H9 (cell line): ENCODE measurements at regions not wholly inside any gene's neighbourhood (a gene's known extent, or its start where the extent isn't known, plus 50 kb on each side); places are given as distances from the start of the nearest gene placed in this dataset.

Experiments used
- DNase-seq: peaks from one replicate; pipeline ENCODE4 v3.0.0-alpha.2; 2017
- H2AFZ ChIP-seq: one replicate; pipeline ENCODE4 v1.6.1; 2013; ENCODE audit warnings: mild to moderate bottlenecking, low read length, control low read depth, moderate library complexity
- H2AK5ac ChIP-seq: 2 replicates; pipeline ENCODE4 v1.6.1; 2013; ENCODE audit warnings: low read length, control low read depth, mixed read lengths; ENCODE audit not compliant: insufficient read length
- H2BK120ac ChIP-seq: one replicate; pipeline ENCODE4 v1.6.1; 2013; ENCODE audit warnings: low read depth, mild to moderate bottlenecking, low read length, control low read depth, inconsistent platforms; ENCODE audit not compliant: poor library complexity, severe bottlenecking
- H2BK12ac ChIP-seq: 2 replicates; pipeline ENCODE4 v1.6.1; 2013; ENCODE audit warnings: low read length, control low read depth, mixed read lengths, low read depth; ENCODE audit not compliant: insufficient read length
- H2BK15ac ChIP-seq: 2 replicates; pipeline ENCODE4 v1.6.1; 2013; ENCODE audit warnings: low read depth, low read length, control low read depth
- H2BK20ac ChIP-seq: one replicate; pipeline ENCODE4 v1.6.1; 2013; ENCODE audit warnings: low read depth, mild to moderate bottlenecking, low read length, control low read depth, inconsistent platforms; ENCODE audit not compliant: poor library complexity, severe bottlenecking
- H2BK5ac ChIP-seq: 2 replicates; pipeline ENCODE4 v1.6.1; 2013; ENCODE audit warnings: low read length, control low read depth, mixed read lengths; ENCODE audit not compliant: insufficient read length
- H3K14ac ChIP-seq: 2 replicates; pipeline ENCODE4 v1.6.1; 2013; ENCODE audit warnings: low read length, control low read depth; ENCODE audit not compliant: insufficient read depth
- H3K18ac ChIP-seq: 2 replicates; pipeline ENCODE4 v1.6.1; 2013; ENCODE audit warnings: low read depth, mild to moderate bottlenecking, mixed read lengths, low read length, control low read depth; ENCODE audit not compliant: insufficient read length
- H3K23ac ChIP-seq: 2 replicates; pipeline ENCODE4 v1.6.1; 2013; ENCODE audit warnings: low read length, control low read depth, mixed read lengths, low read depth; ENCODE audit not compliant: insufficient read length
- H3K23me2 ChIP-seq: 2 replicates; pipeline ENCODE4 v1.6.1; 2013; ENCODE audit warnings: low read depth, mild to moderate bottlenecking, mixed read lengths, low read length, control low read depth; ENCODE audit not compliant: insufficient read length, poor library complexity, severe bottlenecking
- H3K27ac ChIP-seq: 2 replicates; pipeline ENCODE4 v1.5.1; 2013; ENCODE audit warnings: low read length, control low read depth, mixed read lengths, low read depth; ENCODE audit not compliant: insufficient read length
- H3K27me3 ChIP-seq: 2 replicates; pipeline ENCODE4 v1.6.1; 2013; ENCODE audit warnings: low read length, control low read depth, inconsistent platforms; ENCODE audit not compliant: insufficient read depth
- H3K4ac ChIP-seq: 2 replicates; pipeline ENCODE4 v1.6.1; 2013; ENCODE audit warnings: low read depth, mild to moderate bottlenecking, control low read depth, inconsistent platforms, low read length, moderate library complexity
- H3K4me1 ChIP-seq: 2 replicates; pipeline ENCODE4 v1.6.1; 2013; ENCODE audit warnings: low read length, control low read depth, inconsistent platforms; ENCODE audit not compliant: insufficient read depth
- H3K4me2 ChIP-seq: 2 replicates; pipeline ENCODE4 v1.6.1; 2013; ENCODE audit warnings: low read length, control low read depth, mixed read lengths; ENCODE audit not compliant: insufficient read length, insufficient read depth
- H3K56ac ChIP-seq: 2 replicates; pipeline ENCODE4 v1.6.1; 2013; ENCODE audit warnings: low read depth, mild to moderate bottlenecking, mixed read lengths, low read length, control low read depth; ENCODE audit not compliant: insufficient read length
- H3K79me1 ChIP-seq: 2 replicates; pipeline ENCODE4 v1.6.1; 2013; ENCODE audit warnings: low read depth, mild to moderate bottlenecking, moderate library complexity, low read length, control low read depth, inconsistent platforms; ENCODE audit not compliant: insufficient read depth, poor library complexity, severe bottlenecking
- H3K79me2 ChIP-seq: 2 replicates; pipeline ENCODE4 v1.6.1; 2013; ENCODE audit warnings: low read length, control low read depth, inconsistent platforms; ENCODE audit not compliant: insufficient read depth
- H3K9ac ChIP-seq: 2 replicates; pipeline ENCODE4 v1.6.1; 2013; ENCODE audit warnings: low read length, control low read depth, mixed read lengths; ENCODE audit not compliant: insufficient read length; ENCODE audit errors: extremely low read depth
- H3K9me3 ChIP-seq: one replicate; pipeline ENCODE4 v1.6.1; 2013; ENCODE audit warnings: low read depth, low read length, inconsistent platforms; ENCODE audit not compliant: control insufficient read depth
- H3T11ph ChIP-seq: one replicate; pipeline ENCODE4 v1.6.1; 2013; ENCODE audit warnings: mild to moderate bottlenecking, low read length, control low read depth, inconsistent platforms
- H4K20me1 ChIP-seq: one replicate; pipeline ENCODE4 v1.6.1; 2013; ENCODE audit not compliant: control insufficient read depth, insufficient read length, insufficient read depth
- H4K5ac ChIP-seq: 2 replicates; pipeline ENCODE4 v1.6.1; 2013; ENCODE audit warnings: low read depth, mild to moderate bottlenecking, mixed read lengths, low read length, control low read depth; ENCODE audit not compliant: insufficient read length
- H4K8ac ChIP-seq: replicated peaks from 2 replicates; pipeline ENCODE4 v1.6.1; 2013; ENCODE audit warnings: low read length, control low read depth, mixed read lengths, low read depth; ENCODE audit not compliant: insufficient read length
- H4K91ac ChIP-seq: 2 replicates; pipeline ENCODE4 v1.6.1; 2013; ENCODE audit warnings: low read depth, mild to moderate bottlenecking, moderate library complexity, mixed read lengths, low read length, control low read depth; ENCODE audit not compliant: insufficient read length
- H3K27ac Mint-ChIP-seq, 3 experiments: 2 replicates in 2 of 3; 3 replicates in 1 of 3; pipeline ENCODE4 v1.8.0; 2020 to 2021; ENCODE audit warnings: mixed read lengths in 3 of 3, mild to moderate bottlenecking in 1 of 3, moderate library complexity in 1 of 3
- H3K27me3 Mint-ChIP-seq: 2 replicates; pipeline ENCODE4 v1.8.0; 2021; ENCODE audit warnings: low read depth, mild to moderate bottlenecking, moderate library complexity, mixed read lengths
- H3K36me3 Mint-ChIP-seq, 3 experiments: 2 replicates in 2 of 3; 3 replicates in 1 of 3; pipeline ENCODE4 v1.8.0; 2020 to 2021; ENCODE audit warnings: low read depth in 3 of 3, mixed read lengths in 3 of 3; ENCODE audit not compliant: insufficient read depth in 1 of 3
- H3K4me1 Mint-ChIP-seq, 2 experiments: 2 replicates each; pipeline ENCODE4 v1.8.0; 2020; ENCODE audit warnings: mixed read lengths in 2 of 2
- H3K4me3 Mint-ChIP-seq, 2 experiments: 2 replicates in 1 of 2; 3 replicates in 1 of 2; pipeline ENCODE4 v1.8.0; 2020 to 2021; ENCODE audit warnings: mild to moderate bottlenecking in 2 of 2, mixed read lengths in 2 of 2, moderate library complexity in 1 of 2
- H3K9me3 Mint-ChIP-seq, 2 experiments: 2 replicates in 1 of 2; 3 replicates in 1 of 2; pipeline ENCODE4 v1.8.0; 2020; ENCODE audit warnings: mild to moderate bottlenecking in 2 of 2, mixed read lengths in 2 of 2, moderate library complexity in 1 of 2
- CTCF ChIP-seq: fragments of 200-600 bp; sonication (generic); conservative IDR thresholded peaks from 3 replicates; pipeline ENCODE4 v1.8.0; 2021; ENCODE audit warnings: antibody characterized with exemption, mild to moderate bottlenecking

- Histone ChIP-seq H2BK12ac (no peak overlapping the region), H2BK120ac (no peak overlapping the region), H3K4me1 (no peaks in the 10 kb centered on the region), H3K23ac (no peak overlapping the region), H4K8ac (no peak overlapping the region), H3K9me3 (no peaks in the 10 kb centered on the region), H2BK5ac (no peak overlapping the region), H2AFZ (no peak overlapping the region), H3T11ph (no peak overlapping the region), H3K14ac (no peak overlapping the region), H3K27me3 (no peaks in the 10 kb centered on the region), H3K56ac (no peak overlapping the region), H3K4ac (no peak overlapping the region), H4K5ac (no peak overlapping the region), H2AK5ac (no peak overlapping the region), H3K79me1 (no peaks in the 10 kb centered on the region), H3K18ac (no peak overlapping the region), H2BK20ac (no peak overlapping the region), H3K79me2 (no peaks in the 10 kb centered on the region), H4K91ac (no peak overlapping the region), H4K20me1 (no peaks in the 10 kb centered on the region), H2BK15ac (no peak overlapping the region), H3K4me2 (no peak overlapping the region), H3K23me2 (no peaks in the 10 kb centered on the region), H3K27ac (no peak overlapping the region), H3K9ac (no peak overlapping the region)
- DNase-seq: no peak
- H3K4me1 Mint-ChIP-seq: peaks cover 2 to 8% of the 10 kb centered on the region in 2 experiments; a peak in 3 of 4 replicates
- no peak for TF ChIP-seq CTCF
- H3K27ac Mint-ChIP-seq: no peak overlapping the region
- H3K27me3 Mint-ChIP-seq: no peaks in the 10 kb centered on the region
- peaks cover 0 to 19% (median 15%) of the 10 kb centered on the region in 3 experiments; a peak in 6 of 7 replicates for H3K36me3 Mint-ChIP-seq
- H3K9me3 Mint-ChIP-seq: peaks cover 21% of the 10 kb centered on the region in 2 experiments
- no peak overlapping the region for H3K4me3 Mint-ChIP-seq
These were observed 78.0 kb downstream of the INSIG2 start for GRCh38 chr2:118166242-118166641.
